ENCODE measurements at regions not wholly inside any gene's neighbourhood (a gene's known extent, or its start where the extent isn't known, plus 50 kb on each side); places are given as distances from the start of the nearest gene placed in this dataset.
"Not testable (repeated sequence)": the region's sequence is repeated elsewhere in the genome, so short reads cannot be mapped to it uniquely, and the experiment has no call there.

GRCh38 chr5:174522480-174523260, 201.7 kb upstream of the MSX2 start:
- DNase-seq (ENCODE audit: low read depth), result no peak

DNA sequence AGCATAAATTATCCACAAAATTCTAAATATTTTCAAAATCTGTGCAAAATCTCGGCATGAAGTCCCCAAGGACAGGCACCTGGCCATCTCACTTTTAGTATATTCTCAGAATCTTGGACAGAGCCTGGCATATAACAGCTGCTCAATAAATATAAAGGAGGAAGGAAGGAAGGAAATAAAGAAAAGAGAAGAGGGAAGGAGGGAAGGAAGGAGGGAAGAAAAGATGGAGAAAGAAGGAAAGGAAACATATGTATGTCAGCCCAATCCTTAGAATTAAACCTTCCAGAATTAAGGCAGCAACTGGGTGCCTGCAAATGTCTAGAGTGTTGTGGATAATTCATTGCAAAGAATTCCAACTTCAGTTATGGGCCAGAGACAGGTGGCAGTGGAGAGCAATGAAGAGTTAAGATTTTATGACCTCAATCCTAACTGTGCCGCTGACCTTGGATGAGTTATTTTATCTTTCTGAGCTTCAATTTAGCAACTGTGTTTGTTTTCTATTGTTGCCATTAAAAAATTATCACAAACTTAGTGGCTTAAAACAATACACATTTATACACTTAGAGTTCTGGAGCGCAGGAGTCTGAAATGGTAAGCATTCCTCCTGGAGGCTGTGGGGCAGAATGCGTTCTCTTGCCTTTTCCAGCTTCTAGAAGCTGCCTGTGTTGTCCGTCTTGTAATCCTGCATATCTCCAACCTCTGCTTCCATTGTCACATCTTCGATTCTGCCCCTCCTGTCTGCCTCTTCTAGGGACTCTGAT, 200.9 kb upstream of the MSX2 start:
- no peak for DNase-seq (ENCODE audit: low read depth)

GRCh38 chr5:174524351-174524750, 200.0 kb upstream of the MSX2 start:
- DNase-seq (ENCODE audit: low read depth), result no peak

- DNase-seq (ENCODE audit: low read depth), result no peak
Observed at GRCh38 chr5:174526177-174526576, 198.2 kb upstream of the MSX2 start.

GRCh38 chr5:174527916-174528540, 196.4 kb upstream of the MSX2 start:
- DNase-seq (ENCODE audit: low read depth), result no peak

DNA sequence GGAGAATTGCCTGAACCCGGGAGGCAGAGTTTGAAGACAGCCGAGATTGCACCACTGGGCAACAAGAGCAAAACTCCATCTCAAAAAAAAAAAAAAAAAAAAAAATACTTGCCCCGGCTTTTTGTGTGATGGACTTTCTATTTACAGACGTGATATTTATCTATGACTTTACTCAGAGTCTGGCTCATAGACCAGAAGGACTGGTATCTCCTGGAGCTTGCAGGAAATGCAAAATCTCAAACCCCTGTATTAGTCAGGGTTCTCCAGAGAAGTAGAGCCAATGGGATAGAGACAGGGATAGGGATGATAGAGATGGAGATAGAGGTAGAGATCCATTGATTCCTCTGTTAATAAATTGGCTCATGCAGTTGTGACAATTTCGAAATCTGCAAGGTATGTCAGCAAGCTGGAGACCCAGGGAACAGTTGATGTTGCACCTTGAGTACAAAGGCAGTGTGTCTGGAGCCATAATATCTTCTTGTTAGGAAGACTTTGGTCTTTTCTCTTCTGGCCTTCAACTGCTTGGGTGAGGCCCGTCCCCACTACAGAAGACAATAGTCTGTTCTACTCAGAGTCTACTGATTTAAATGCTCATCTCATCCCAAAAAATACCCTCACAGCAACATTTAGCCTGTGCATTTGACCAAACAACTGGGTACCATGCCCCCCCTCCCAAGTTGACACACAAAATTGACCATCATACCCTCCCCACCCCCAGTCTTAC, 195.4 kb upstream of the MSX2 start:
- no peak for DNase-seq (ENCODE audit: low read depth)

DNA sequence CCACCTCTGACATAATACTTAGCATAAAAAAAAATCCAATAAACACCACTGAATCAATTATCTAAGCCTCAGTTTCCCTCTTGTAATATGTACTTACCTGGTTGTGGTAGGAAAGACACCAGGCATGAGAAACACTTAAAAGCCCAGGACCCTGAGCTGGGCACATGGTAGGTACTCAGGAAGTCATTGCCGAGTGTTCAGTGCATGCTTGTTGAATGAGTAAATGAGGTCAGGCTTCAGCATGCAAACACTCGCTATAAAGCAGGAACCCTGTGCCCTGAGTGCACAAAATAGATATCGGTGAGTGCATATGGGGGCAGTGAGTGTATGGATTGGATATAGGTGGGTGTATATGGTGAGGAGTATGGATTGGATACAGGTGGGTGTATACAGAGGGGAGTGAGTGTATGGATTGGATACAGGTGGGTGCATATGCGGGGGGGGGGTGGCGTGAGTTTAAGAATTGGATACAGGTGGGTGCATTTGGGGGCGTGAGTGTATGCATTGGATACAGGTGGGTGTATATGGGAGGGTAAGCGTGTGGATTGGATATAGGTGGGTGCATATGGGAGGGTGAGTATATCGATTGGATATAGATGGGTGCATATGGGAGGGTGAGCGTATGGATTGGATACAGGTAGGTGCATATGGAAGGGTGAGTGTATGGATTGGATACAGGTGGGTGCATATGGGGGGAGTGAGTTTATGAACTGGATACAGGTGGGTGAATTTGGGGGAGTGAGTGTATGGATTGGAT, 194.3 kb upstream of the MSX2 start:
- DNase-seq (ENCODE audit: low read depth), result no peak

GRCh38 chr5:174531782-174532191, 192.6 kb upstream of the MSX2 start:
- DNase-seq (ENCODE audit: low read depth), result no peak

GRCh38 chr5:174532455-174533453, 191.6 kb upstream of the MSX2 start:
- no peak for DNase-seq (ENCODE audit: low read depth)

- DNase-seq (ENCODE audit: low read depth), result no peak
Observed at GRCh38 chr5:174533751-174534241, 190.6 kb upstream of the MSX2 start.

DNA sequence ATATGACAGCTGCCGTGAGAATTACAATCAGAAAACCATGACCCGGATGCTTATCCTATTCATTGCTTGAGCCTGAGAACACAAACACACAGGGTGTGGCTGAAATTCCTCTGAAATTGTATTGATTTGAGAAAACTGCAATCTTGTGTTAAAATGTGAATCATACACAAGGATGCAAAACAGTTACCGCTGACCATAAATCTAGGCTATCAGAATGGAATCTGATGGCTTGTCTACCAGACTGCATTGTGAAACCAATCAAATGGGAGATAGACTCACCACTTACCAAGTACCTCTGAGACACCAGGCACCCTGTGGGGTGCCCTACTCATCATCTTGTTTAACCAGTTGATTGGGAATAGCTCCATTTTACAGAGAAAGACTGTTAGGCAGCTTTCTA, 188.7 kb upstream of the MSX2 start:
- DNase-seq (ENCODE audit: low read depth), result no peak

DNA sequence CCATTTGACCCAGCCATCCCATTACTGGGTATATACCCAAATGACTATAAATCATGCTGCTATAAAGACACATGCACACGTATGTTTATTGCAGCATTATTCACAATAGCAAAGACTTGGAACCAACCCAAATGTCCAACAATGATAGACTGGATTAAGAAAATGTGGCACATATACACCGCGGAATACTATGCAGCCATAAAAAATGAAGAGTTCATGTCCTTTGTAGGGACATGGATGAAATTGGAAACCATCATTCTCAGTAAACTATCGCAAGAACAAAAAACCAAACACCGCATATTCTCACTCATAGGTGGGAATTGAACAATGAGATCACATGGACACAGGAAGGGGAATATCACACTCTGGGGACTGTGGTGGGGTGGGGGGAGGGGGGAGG, 184.6 kb upstream of the MSX2 start:
- not testable (repeated sequence) for DNase-seq (ENCODE audit: low read depth)

- DNase-seq (ENCODE audit: low read depth), result no peak
Observed at GRCh38 chr5:174542037-174542436, 182.3 kb upstream of the MSX2 start.

GRCh38 chr5:174542471-174542870, 181.9 kb upstream of the MSX2 start:
- no peak for DNase-seq (ENCODE audit: low read depth)

DNA sequence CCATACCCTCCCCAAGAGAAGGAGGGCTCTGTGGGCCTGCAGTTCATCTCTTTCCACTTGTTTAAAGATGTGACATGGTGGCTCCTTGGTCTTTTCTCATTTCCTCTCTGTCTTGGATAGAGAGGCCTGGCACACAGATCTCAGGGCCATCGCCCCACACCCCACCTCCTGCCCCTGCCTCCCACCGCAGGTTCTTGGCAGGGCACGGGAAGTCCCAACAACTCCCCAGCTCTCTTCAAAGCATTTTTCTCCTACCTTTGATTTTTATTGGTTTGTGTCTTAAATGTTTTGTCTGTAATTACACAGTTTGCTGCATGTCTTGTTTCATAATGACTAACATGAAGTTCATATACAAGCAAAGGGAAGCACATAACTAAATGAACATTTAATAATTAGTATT, 178.5 kb upstream of the MSX2 start:
- no peak for DNase-seq (ENCODE audit: low read depth)

GRCh38 chr5:174547814-174548213, 176.6 kb upstream of the MSX2 start:
- no peak for DNase-seq (ENCODE audit: low read depth)

GRCh38 chr5:174549254-174549653, 175.1 kb upstream of the MSX2 start:
- no peak for DNase-seq (ENCODE audit: low read depth)

GRCh38 chr5:174550026-174550425, 174.4 kb upstream of the MSX2 start:
- DNase-seq (ENCODE audit: low read depth), result no peak

GRCh38 chr5:174552428-174552827, 172.0 kb upstream of the MSX2 start:
- no peak for DNase-seq (ENCODE audit: low read depth)

GRCh38 chr5:174553556-174553955, 170.8 kb upstream of the MSX2 start:
- no peak for DNase-seq (ENCODE audit: low read depth)

Measured in T-helper 22 cell (primary cell).